H9 (cell line): ENCODE measurements at regions not wholly inside any gene's neighbourhood (a gene's known extent, or its start where the extent isn't known, plus 50 kb on each side); places are given as distances from the start of the nearest gene placed in this dataset.

Experiments used
- DNase-seq: peaks from one replicate; pipeline ENCODE4 v3.0.0-alpha.2; 2017
- H2AFZ ChIP-seq: one replicate; pipeline ENCODE4 v1.6.1; 2013; ENCODE audit warnings: mild to moderate bottlenecking, low read length, control low read depth, moderate library complexity
- H2AK5ac ChIP-seq: 2 replicates; pipeline ENCODE4 v1.6.1; 2013; ENCODE audit warnings: low read length, control low read depth, mixed read lengths; ENCODE audit not compliant: insufficient read length
- H2BK120ac ChIP-seq: one replicate; pipeline ENCODE4 v1.6.1; 2013; ENCODE audit warnings: low read depth, mild to moderate bottlenecking, low read length, control low read depth, inconsistent platforms; ENCODE audit not compliant: poor library complexity, severe bottlenecking
- H2BK12ac ChIP-seq: 2 replicates; pipeline ENCODE4 v1.6.1; 2013; ENCODE audit warnings: low read length, control low read depth, mixed read lengths, low read depth; ENCODE audit not compliant: insufficient read length
- H2BK15ac ChIP-seq: 2 replicates; pipeline ENCODE4 v1.6.1; 2013; ENCODE audit warnings: low read depth, low read length, control low read depth
- H2BK20ac ChIP-seq: one replicate; pipeline ENCODE4 v1.6.1; 2013; ENCODE audit warnings: low read depth, mild to moderate bottlenecking, low read length, control low read depth, inconsistent platforms; ENCODE audit not compliant: poor library complexity, severe bottlenecking
- H2BK5ac ChIP-seq: 2 replicates; pipeline ENCODE4 v1.6.1; 2013; ENCODE audit warnings: low read length, control low read depth, mixed read lengths; ENCODE audit not compliant: insufficient read length
- H3K14ac ChIP-seq: 2 replicates; pipeline ENCODE4 v1.6.1; 2013; ENCODE audit warnings: low read length, control low read depth; ENCODE audit not compliant: insufficient read depth
- H3K18ac ChIP-seq: 2 replicates; pipeline ENCODE4 v1.6.1; 2013; ENCODE audit warnings: low read depth, mild to moderate bottlenecking, mixed read lengths, low read length, control low read depth; ENCODE audit not compliant: insufficient read length
- H3K23ac ChIP-seq: 2 replicates; pipeline ENCODE4 v1.6.1; 2013; ENCODE audit warnings: low read length, control low read depth, mixed read lengths, low read depth; ENCODE audit not compliant: insufficient read length
- H3K23me2 ChIP-seq: 2 replicates; pipeline ENCODE4 v1.6.1; 2013; ENCODE audit warnings: low read depth, mild to moderate bottlenecking, mixed read lengths, low read length, control low read depth; ENCODE audit not compliant: insufficient read length, poor library complexity, severe bottlenecking
- H3K27ac ChIP-seq: 2 replicates; pipeline ENCODE4 v1.5.1; 2013; ENCODE audit warnings: low read length, control low read depth, mixed read lengths, low read depth; ENCODE audit not compliant: insufficient read length
- H3K27me3 ChIP-seq: 2 replicates; pipeline ENCODE4 v1.6.1; 2013; ENCODE audit warnings: low read length, control low read depth, inconsistent platforms; ENCODE audit not compliant: insufficient read depth
- H3K4ac ChIP-seq: 2 replicates; pipeline ENCODE4 v1.6.1; 2013; ENCODE audit warnings: low read depth, mild to moderate bottlenecking, control low read depth, inconsistent platforms, low read length, moderate library complexity
- H3K4me1 ChIP-seq: 2 replicates; pipeline ENCODE4 v1.6.1; 2013; ENCODE audit warnings: low read length, control low read depth, inconsistent platforms; ENCODE audit not compliant: insufficient read depth
- H3K4me2 ChIP-seq: 2 replicates; pipeline ENCODE4 v1.6.1; 2013; ENCODE audit warnings: low read length, control low read depth, mixed read lengths; ENCODE audit not compliant: insufficient read length, insufficient read depth
- H3K56ac ChIP-seq: 2 replicates; pipeline ENCODE4 v1.6.1; 2013; ENCODE audit warnings: low read depth, mild to moderate bottlenecking, mixed read lengths, low read length, control low read depth; ENCODE audit not compliant: insufficient read length
- H3K79me1 ChIP-seq: 2 replicates; pipeline ENCODE4 v1.6.1; 2013; ENCODE audit warnings: low read depth, mild to moderate bottlenecking, moderate library complexity, low read length, control low read depth, inconsistent platforms; ENCODE audit not compliant: insufficient read depth, poor library complexity, severe bottlenecking
- H3K79me2 ChIP-seq: 2 replicates; pipeline ENCODE4 v1.6.1; 2013; ENCODE audit warnings: low read length, control low read depth, inconsistent platforms; ENCODE audit not compliant: insufficient read depth
- H3K9ac ChIP-seq: 2 replicates; pipeline ENCODE4 v1.6.1; 2013; ENCODE audit warnings: low read length, control low read depth, mixed read lengths; ENCODE audit not compliant: insufficient read length; ENCODE audit errors: extremely low read depth
- H3K9me3 ChIP-seq: one replicate; pipeline ENCODE4 v1.6.1; 2013; ENCODE audit warnings: low read depth, low read length, inconsistent platforms; ENCODE audit not compliant: control insufficient read depth
- H3T11ph ChIP-seq: one replicate; pipeline ENCODE4 v1.6.1; 2013; ENCODE audit warnings: mild to moderate bottlenecking, low read length, control low read depth, inconsistent platforms
- H4K20me1 ChIP-seq: one replicate; pipeline ENCODE4 v1.6.1; 2013; ENCODE audit not compliant: control insufficient read depth, insufficient read length, insufficient read depth
- H4K5ac ChIP-seq: 2 replicates; pipeline ENCODE4 v1.6.1; 2013; ENCODE audit warnings: low read depth, mild to moderate bottlenecking, mixed read lengths, low read length, control low read depth; ENCODE audit not compliant: insufficient read length
- H4K8ac ChIP-seq: replicated peaks from 2 replicates; pipeline ENCODE4 v1.6.1; 2013; ENCODE audit warnings: low read length, control low read depth, mixed read lengths, low read depth; ENCODE audit not compliant: insufficient read length
- H4K91ac ChIP-seq: 2 replicates; pipeline ENCODE4 v1.6.1; 2013; ENCODE audit warnings: low read depth, mild to moderate bottlenecking, moderate library complexity, mixed read lengths, low read length, control low read depth; ENCODE audit not compliant: insufficient read length
- H3K27ac Mint-ChIP-seq, 3 experiments: 2 replicates in 2 of 3; 3 replicates in 1 of 3; pipeline ENCODE4 v1.8.0; 2020 to 2021; ENCODE audit warnings: mixed read lengths in 3 of 3, mild to moderate bottlenecking in 1 of 3, moderate library complexity in 1 of 3
- H3K27me3 Mint-ChIP-seq: 2 replicates; pipeline ENCODE4 v1.8.0; 2021; ENCODE audit warnings: low read depth, mild to moderate bottlenecking, moderate library complexity, mixed read lengths
- H3K36me3 Mint-ChIP-seq, 3 experiments: 2 replicates in 2 of 3; 3 replicates in 1 of 3; pipeline ENCODE4 v1.8.0; 2020 to 2021; ENCODE audit warnings: low read depth in 3 of 3, mixed read lengths in 3 of 3; ENCODE audit not compliant: insufficient read depth in 1 of 3
- H3K4me1 Mint-ChIP-seq, 2 experiments: 2 replicates each; pipeline ENCODE4 v1.8.0; 2020; ENCODE audit warnings: mixed read lengths in 2 of 2
- H3K4me3 Mint-ChIP-seq, 2 experiments: 2 replicates in 1 of 2; 3 replicates in 1 of 2; pipeline ENCODE4 v1.8.0; 2020 to 2021; ENCODE audit warnings: mild to moderate bottlenecking in 2 of 2, mixed read lengths in 2 of 2, moderate library complexity in 1 of 2
- H3K9me3 Mint-ChIP-seq, 2 experiments: 2 replicates in 1 of 2; 3 replicates in 1 of 2; pipeline ENCODE4 v1.8.0; 2020; ENCODE audit warnings: mild to moderate bottlenecking in 2 of 2, mixed read lengths in 2 of 2, moderate library complexity in 1 of 2
- CTCF ChIP-seq: fragments of 200-600 bp; sonication (generic); conservative IDR thresholded peaks from 3 replicates; pipeline ENCODE4 v1.8.0; 2021; ENCODE audit warnings: antibody characterized with exemption, mild to moderate bottlenecking
- WGBS: extraction: QIAGEN DNeasy Blood & Tissue Kit; methylation state at CpG from one replicate; pipeline ENCODE4 v1.1.7; 2013; ENCODE audit warnings: missing lambda C conversion rate, low lambda C conversion rate, mixed read lengths; ENCODE audit not compliant: insufficient read length; ENCODE audit errors: extremely low coverage; 5-methylcytosine and 5-hydroxymethylcytosine counted together

GRCh38 chr6:140025171-140025570 is 650.7 kb upstream of the CITED2 start:
- H3K4me2 ChIP-seq = no peak overlapping the region
- whole genome bisulfite sequencing = no CpG with 5 or more reads among the region's 1 CpG
- H3K9me3 ChIP-seq = peaks cover 5% of the 10 kb centered on the region
- H3K23me2 ChIP-seq = no peaks in the 10 kb centered on the region
- H3K79me1 ChIP-seq = no peaks in the 10 kb centered on the region
- peaks cover 26 to 30% of the 10 kb centered on the region in 2 experiments for H3K9me3 Mint-ChIP-seq
- no peak for TF ChIP-seq CTCF
- H3T11ph ChIP-seq = no peak overlapping the region
- H3K27ac Mint-ChIP-seq = no peak overlapping the region
- no peak overlapping the region for H3K9ac ChIP-seq
- H4K91ac ChIP-seq = no peak overlapping the region
- H3K27me3 ChIP-seq = no peaks in the 10 kb centered on the region
- no peak overlapping the region for H3K23ac ChIP-seq
- no peaks in the 10 kb centered on the region for H3K27me3 Mint-ChIP-seq
- no peaks in the 10 kb centered on the region for H3K4me1 Mint-ChIP-seq
- no peak overlapping the region for H3K27ac ChIP-seq
- H4K8ac ChIP-seq = no peak overlapping the region
- no peak overlapping the region for H3K4ac ChIP-seq
- H4K20me1 ChIP-seq = no peaks in the 10 kb centered on the region
- no peak overlapping the region for H2BK15ac ChIP-seq
- no peak overlapping the region for H3K56ac ChIP-seq
- no peak overlapping the region for H2BK5ac ChIP-seq
- H4K5ac ChIP-seq = no peak overlapping the region
- no peak overlapping the region for H2BK120ac ChIP-seq
- no peak overlapping the region for H2AFZ ChIP-seq
- no peak overlapping the region for H3K14ac ChIP-seq
- H3K4me1 ChIP-seq = no peaks in the 10 kb centered on the region
- no peaks in the 10 kb centered on the region for H3K79me2 ChIP-seq
- no peak overlapping the region for H2BK12ac ChIP-seq
- H2BK20ac ChIP-seq = no peak overlapping the region
- no peak for DNase-seq
- no peak overlapping the region for H3K18ac ChIP-seq
- H2AK5ac ChIP-seq = no peak overlapping the region
- no peak overlapping the region for H3K4me3 Mint-ChIP-seq
- H3K36me3 Mint-ChIP-seq = peaks cover 16 to 26% (median 17%) of the 10 kb centered on the region in 3 experiments
